SK-N-DZ (cell line): ENCODE measurements at regions not wholly inside any gene's neighbourhood (a gene's known extent, or its start where the extent isn't known, plus 50 kb on each side); places are given as distances from the start of the nearest gene placed in this dataset.
A peak's percentile ranks its signal among the peaks of the same experiment; 100 is the strongest.
"Not testable (repeated sequence)": the region's sequence is repeated elsewhere in the genome, so short reads cannot be mapped to it uniquely, and the experiment has no call there.

Experiments
- DNase-seq: peaks from one replicate; pipeline ENCODE4 v3.0.0-alpha.2; 2015; ENCODE audit warnings: low spot score

DNA sequence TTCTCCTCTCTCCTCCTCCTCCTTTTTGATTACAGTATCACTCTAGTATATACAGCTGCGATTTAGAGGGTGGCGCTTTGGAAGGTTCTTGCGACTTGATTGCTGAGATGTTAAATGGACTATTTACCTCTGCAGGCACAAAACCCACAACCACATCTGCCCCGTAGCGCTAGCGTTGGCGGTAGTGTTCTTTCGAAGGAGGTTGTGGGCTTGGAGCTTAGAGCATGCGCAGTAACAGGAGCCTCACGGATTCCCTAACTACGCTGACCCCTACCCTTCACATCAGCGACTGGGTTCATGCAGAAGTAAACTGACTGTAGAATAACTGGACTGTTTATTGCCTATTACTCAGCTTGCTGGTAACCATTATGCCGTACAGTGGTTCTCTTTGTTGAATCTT is 58.0 kb downstream of the CGGBP1 start:
- DNase-seq = peak; percentile 17

DNA sequence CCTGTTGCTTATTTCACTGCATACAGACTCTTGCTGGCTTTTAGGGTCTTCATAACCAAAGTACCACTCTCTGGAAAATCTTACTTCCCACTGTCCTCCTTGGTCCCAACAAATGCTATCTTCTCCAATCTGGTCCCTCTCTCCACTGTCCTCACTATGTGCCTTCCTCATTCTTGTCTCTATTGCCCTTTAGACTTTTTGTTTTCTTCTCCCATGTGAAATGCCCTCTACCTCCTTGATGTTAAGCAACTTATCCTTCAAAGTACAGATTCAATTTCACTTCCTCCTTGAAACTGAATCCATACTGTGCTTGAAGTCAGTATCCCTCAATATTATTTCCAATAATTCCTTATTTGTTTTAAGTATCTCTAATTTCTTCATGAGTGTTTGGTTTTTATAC is 60.8 kb downstream of the CGGBP1 start:
- no peak for DNase-seq

DNA sequence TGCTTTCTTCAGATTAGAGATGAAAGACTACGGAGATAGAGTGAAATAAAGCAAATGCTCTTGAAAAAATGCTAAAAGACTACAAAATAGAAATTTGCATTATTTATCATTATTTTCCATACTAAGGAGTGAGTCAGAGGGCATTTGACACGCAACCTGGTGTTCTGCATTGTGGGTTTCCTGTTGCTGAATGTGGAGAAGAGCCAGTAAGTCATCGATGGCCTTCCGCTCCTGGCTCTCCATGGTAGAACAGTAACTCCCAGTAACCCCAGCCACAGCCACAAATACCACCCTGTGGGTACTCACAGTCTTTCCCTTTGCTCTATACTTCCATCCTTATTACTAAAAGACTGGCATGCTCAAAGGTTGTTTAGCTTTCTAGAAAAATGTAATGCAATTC is 61.5 kb downstream of the CGGBP1 start:
- no peak for DNase-seq

DNA sequence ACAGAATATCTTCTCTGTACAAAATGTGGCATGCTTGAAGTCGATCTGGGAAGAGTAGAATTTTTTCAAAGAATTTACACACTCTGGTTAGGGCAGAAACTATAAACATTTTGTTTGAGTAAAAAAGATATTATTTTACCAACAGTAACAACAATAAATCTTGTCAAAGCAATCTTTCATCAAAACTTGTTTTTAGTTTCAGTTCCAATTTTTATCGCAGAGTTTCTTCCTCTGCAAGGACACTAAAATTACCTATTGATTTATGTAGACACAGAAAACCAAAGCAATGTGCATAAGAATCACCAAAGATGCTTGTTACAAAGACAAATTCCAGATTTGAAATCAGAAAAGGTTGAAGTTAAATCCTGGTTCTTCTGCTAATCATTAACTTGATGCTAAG is 61.9 kb downstream of the CGGBP1 start:
- DNase-seq = no peak

DNA sequence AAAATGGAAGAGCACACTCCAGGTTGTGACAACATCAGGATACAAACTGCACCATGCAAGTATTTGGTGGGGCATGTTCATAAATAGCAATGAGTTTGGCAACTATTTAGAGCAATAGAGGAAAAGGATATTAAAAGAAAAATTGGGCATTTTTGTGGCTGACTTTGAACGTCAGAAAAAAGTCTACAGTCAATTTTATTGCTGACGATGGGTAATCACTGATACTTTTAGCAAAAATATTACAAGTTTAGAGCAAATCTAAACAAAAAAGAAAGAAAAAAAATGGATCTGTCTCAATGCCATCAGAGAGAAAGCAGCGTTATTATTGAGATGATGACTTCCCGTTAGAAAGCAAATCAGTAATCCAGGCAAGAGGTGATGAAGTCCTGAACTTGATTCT is 65.2 kb downstream of the CGGBP1 start:
- no peak for DNase-seq

DNA sequence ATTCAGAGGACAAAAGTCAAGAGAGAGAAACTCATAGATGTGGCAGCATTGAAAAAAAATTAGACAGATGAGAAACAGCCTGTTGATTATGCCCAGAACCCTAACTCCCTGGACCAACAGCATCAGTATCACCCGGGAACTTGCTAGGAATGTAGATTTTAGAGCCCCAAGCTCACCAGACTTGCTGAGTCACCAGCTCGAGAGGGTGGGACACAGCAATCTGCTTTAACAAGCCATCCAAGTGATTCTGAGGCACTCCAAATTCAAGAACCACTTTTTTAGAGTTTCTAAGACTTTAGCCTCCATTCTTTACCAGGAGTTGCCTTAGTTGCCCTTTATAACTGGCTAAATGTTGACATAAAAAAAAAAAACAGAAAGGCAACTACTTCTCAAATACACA is 70.9 kb downstream of the CGGBP1 start:
- DNase-seq = no peak

GRCh38 chr3:87982421-87982820 is 76.4 kb downstream of the CGGBP1 start:
- no peak for DNase-seq

GRCh38 chr3:87979527-87979926 is 79.3 kb downstream of the CGGBP1 start:
- no peak for DNase-seq

GRCh38 chr3:87977765-87978164 is 81.0 kb downstream of the CGGBP1 start:
- no peak for DNase-seq

GRCh38 chr3:87975716-87976115 is 83.1 kb downstream of the CGGBP1 start:
- peak; percentile 83 for DNase-seq

- no peak for DNase-seq
Observed at GRCh38 chr3:87973906-87974305, 84.9 kb downstream of the CGGBP1 start.

- DNase-seq = no peak
Observed at GRCh38 chr3:87969620-87970019, 89.2 kb downstream of the CGGBP1 start.

DNA sequence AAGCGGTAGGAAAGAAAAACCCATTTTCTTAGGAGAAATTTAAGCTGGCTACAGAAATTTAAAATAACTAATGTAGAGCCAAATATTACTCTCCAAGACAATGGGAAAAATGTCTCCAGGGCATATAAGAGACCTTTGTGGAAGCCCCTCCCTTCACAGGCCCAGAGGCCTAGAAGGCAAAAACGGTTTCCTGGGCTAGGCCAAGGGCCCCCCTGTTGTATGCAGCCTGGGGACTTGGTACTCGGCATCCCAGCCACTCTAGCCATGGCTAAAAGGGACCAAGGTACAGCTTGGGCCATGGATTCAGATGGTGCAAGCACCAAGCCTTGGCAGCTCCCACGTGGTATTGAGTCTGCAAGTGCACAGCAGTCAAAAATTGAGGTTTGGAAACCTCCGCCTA is 90.1 kb downstream of the CGGBP1 start:
- no peak for DNase-seq

DNA sequence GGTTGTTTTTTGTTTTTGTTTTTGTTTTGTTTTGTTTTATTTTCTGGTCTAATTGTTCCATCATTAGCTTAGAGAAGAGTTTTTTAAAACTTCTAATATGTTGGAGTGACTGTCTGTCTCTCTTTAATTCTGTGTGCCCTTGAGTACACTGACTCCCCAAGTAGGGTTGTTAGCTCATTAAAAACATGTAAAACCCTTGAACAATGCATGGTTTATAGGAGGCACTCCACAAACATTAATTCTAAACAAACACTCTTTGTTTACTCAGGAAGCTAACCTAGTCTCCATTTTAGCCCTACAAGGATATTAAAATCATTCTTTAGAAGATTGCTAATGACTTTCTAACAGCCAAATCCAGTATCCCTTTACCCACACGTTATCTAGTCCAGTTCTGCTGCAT is 100.5 kb downstream of the CGGBP1 start:
- no peak for DNase-seq

DNA sequence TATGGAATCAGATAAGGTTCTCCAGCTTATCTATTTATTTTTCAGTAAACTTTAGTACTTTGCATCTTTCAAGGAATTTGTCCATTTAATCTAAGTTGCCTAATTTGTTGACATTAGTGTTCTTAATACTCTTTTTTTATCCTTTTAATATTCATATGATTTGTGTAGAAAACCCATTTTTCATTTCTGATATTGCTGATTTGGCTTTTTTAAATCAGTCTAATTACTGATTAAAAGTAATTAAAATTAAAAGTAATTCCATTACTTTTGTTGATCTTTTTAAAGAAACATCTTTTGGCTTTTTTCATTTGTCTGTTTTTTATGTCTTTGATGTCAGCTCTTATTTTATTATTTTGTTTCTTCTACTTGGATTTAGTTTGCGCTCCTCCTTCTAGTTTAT is 101.2 kb downstream of the CGGBP1 start:
- no peak for DNase-seq

DNA sequence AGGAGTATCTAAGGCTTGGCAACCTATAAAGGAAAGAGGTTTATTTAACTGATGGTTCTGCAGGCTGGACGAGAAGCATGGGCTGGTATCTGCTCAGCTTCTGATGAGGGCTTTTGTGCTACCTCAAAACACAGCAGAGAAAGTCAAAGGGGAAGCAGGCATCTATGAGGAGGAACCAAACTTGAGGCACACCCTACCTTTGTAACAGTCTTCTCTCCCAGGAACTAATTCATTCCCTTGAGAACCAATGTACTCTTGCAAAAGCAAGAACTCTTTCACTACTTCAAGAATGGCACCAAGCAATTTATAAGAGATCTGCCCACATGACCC is 109.0 kb downstream of the CGGBP1 start:
- DNase-seq = no peak

DNA sequence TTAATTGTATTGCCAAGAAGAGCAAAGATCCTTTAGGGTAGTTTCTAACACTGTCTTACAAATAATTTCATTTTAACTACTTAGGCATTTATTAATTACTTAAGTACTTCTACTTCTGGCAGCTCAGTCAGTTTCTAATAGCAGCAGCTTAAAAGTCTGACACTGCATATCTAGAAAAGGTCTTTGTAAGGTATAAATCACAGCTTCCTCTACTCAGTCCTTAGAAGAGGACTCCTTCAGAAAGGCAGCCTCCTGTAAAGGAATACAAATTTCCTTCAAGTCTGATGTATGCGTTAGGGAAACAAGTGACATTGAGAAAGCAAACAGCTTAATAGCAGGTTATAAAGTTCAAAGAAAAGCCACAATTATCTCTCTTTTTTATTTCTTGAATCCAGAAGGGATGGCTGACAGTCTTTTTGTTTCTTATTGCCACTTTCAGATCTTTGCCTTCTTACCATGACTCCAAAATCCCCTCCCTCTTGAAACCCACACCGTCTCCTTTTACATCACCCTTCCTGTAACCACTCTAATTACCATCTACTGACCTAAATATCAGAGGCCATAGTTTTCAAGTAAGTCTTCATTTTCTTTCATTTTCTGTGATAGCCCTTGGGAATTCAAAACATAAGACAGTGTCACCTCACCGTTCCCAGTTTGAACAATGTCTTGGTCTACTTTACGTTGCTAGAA is 109.5 kb downstream of the CGGBP1 start:
- DNase-seq = no peak

- DNase-seq = not testable (repeated sequence)
Observed at GRCh38 chr3:87946007-87946406, 112.8 kb downstream of the CGGBP1 start.

DNA sequence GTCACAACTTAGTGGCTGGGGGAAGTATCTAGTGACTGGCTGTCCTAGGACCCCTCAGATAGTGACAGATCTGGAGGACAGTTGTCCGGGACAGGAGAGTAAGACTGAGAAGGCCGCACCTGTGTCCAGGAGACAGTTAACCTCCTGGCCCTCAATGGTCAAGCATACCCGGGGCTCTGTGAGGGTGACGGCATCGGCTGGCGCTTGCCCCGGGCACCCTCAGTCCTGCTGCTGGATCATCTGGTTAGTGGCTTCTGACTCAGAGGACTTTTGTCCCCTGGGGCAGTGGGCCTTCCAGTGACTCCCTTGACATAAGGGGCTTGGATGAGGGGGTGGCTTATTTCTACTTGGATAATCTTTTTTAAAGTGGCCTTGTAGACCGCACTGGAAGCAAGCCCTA is 116.5 kb downstream of the CGGBP1 start:
- DNase-seq = not testable (repeated sequence)

DNA sequence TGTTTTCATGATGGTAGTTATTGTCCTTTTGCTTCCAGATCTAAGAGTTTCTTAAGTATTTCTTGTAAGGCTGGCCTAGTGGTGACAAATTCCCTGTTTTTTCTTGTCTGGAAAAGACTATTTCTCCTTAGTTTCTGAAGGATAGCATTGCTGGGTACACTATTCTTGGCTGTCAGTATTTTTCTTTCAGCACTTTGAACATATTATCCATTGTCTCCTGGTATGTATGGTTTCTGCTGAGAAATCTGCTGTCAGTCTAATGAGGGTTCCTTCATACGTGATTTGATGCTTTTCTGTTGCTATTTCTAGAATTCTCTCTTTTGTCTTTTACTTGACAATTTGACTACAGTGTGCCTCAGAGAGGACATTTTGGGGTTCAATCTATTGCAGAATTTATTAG is 134.3 kb downstream of the CGGBP1 start:
- no peak for DNase-seq

DNA sequence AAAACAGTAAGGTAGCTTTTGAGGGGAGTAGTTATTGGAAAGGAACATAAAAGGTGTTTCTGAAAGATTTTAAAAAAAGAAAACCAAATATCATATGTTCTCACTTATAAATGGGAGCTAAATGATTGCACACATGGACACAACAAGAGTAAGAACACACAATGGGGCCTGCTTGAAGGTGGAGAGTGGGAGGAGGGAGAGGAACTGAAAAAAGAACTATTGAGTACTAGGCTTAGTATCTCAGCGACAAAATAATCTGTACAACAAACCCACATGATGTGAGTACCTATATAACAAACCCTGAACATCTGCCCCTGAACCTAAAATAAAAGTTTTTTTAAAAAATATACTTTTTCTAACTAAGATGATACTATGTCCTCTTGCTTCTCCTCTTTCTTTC is 138.3 kb downstream of the CGGBP1 start:
- no peak for DNase-seq

- DNase-seq = no peak
Observed at GRCh38 chr3:87901141-87901540, 157.7 kb downstream of the CGGBP1 start.

GRCh38 chr3:87900061-87900460 is 158.7 kb downstream of the CGGBP1 start:
- no peak for DNase-seq

GRCh38 chr3:87898971-87899370 is 159.8 kb downstream of the CGGBP1 start:
- no peak for DNase-seq
